ENCODE measurements at regions not wholly inside any gene's neighbourhood (a gene's known extent, or its start where the extent isn't known, plus 50 kb on each side); places are given as distances from the start of the nearest gene placed in this dataset.

DNA sequence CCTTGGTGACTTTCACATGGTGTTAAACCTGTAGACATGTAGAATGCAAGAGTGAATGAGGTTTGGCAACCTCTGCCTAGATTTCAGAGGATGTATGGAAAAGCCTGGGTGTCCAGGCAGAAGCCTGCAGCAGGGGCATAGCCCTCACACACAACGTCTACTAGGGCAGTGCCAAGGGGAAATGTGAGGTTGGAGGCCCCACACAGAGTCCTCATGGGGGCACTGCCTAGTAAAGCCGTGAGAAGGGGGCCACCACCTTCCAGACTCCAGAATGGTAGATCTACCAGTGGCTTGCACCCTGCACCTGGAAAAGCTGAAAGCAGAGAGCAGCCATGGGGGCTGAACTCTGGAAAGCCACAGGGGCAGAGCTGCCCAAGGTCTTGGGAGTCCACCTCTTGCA lies 241.2 kb downstream of the KLF13 start:
- no peak for DNase-seq (ENCODE audit: low read depth, low spot score)
- H3K4me3 ChIP-seq (ENCODE audit: low read length): no peak overlapping the region

- DNase-seq (ENCODE audit: low read depth, low spot score): no peak
- H3K4me3 ChIP-seq (ENCODE audit: low read length): no peak overlapping the region
These were observed 243.2 kb downstream of the KLF13 start for GRCh38 chr15:31569836-31570235.

DNA sequence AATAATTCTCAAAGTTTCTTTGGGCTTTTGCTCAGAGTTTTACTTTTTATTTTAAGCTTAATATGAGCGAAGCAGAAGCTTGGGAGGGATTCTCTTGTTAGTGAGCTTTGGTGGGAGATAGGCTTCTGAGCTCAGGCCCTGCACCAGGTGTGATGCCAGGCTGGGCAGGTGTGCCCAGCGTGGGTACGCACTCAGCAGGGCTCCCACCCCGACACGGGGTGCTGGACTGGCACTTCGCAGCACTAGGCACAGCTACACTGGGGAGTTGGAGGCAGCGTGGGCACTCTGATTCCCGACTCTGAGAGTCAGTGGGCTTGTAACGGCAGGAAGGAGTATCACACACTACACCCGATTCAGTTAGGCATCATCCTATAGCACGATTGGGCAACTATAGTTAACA lies 244.0 kb downstream of the KLF13 start:
- DNase-seq (ENCODE audit: low read depth, low spot score): no peak
- no peak overlapping the region for H3K4me3 ChIP-seq (ENCODE audit: low read length)

- DNase-seq (ENCODE audit: low read depth, low spot score): no peak
- no peak overlapping the region for H3K4me3 ChIP-seq (ENCODE audit: low read length)
These were observed 245.0 kb downstream of the KLF13 start for GRCh38 chr15:31571676-31572075.

GRCh38 chr15:31573759-31574158 lies 247.1 kb downstream of the KLF13 start:
- no peak for DNase-seq (ENCODE audit: low read depth, low spot score)
- no peak overlapping the region for H3K4me3 ChIP-seq (ENCODE audit: low read length)

DNA sequence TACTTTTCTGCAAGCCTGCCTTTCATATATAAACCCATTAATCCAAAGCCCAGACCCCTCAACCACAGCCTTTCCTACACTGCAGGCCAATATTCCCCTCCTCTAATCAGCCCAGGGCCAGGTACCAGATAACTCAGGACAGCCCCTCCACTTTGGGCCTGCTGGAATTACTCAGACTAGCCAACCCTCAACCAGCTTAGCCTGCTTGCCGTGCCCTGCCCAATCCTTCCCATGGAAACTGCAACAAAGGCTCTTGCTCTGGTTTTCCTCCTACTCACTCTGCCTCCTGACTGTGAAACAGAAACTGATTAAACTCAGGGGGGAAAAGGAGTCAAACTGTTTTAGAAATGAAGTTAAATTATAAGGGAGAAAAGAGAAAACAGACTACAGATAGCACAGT lies 248.1 kb downstream of the KLF13 start:
- H3K4me3 ChIP-seq (ENCODE audit: low read length): no peak overlapping the region
- no peak for DNase-seq (ENCODE audit: low read depth, low spot score)

- no peak overlapping the region for H3K4me3 ChIP-seq (ENCODE audit: low read length)
- no peak for DNase-seq (ENCODE audit: low read depth, low spot score)
These were observed 250.5 kb downstream of the KLF13 start for GRCh38 chr15:31577108-31577507.

DNA sequence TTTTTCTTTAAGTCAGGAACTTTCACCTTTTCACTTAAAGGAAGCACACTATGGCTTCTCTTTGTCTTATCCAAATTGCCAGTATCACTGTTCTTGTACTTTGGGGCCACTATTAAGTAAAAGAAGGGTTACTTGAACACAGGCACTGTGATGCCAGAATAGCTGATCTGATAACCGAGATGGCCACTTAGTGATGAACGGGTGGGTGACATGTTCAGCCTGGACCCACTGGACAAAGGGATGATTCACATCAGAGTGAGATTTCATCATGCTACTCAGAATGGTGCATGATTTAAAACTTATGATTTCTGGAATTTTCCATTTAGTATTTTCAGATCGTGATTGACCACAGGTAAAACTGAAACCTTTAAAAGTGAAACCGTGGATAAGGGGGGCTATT lies 252.6 kb downstream of the KLF13 start:
- DNase-seq (ENCODE audit: low read depth, low spot score): no peak
- H3K4me3 ChIP-seq (ENCODE audit: low read length): no peak overlapping the region

- DNase-seq (ENCODE audit: low read depth, low spot score): no peak
- H3K4me3 ChIP-seq (ENCODE audit: low read length): no peak overlapping the region
These were observed 253.3 kb downstream of the KLF13 start for GRCh38 chr15:31579976-31580375.

DNA sequence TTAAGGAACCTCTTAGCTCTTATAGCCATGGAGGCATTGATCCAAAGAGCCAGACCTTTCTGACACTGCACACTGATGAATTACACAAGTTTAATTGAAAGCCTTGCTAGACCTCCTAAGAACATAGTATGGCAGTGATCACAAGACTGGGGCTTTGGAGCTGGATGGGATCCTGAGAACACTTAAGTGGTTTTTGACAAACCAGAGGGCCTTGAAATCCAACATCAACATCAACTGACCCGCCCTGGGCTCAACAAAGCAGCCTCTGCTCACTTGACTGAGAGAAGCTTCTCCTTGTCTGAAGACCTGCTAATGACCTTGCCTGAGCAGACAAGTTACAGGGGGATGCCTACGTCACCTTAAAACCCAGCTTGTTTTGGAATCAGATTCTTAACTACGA lies 257.6 kb downstream of the KLF13 start:
- no peak for DNase-seq (ENCODE audit: low read depth, low spot score)

DNA sequence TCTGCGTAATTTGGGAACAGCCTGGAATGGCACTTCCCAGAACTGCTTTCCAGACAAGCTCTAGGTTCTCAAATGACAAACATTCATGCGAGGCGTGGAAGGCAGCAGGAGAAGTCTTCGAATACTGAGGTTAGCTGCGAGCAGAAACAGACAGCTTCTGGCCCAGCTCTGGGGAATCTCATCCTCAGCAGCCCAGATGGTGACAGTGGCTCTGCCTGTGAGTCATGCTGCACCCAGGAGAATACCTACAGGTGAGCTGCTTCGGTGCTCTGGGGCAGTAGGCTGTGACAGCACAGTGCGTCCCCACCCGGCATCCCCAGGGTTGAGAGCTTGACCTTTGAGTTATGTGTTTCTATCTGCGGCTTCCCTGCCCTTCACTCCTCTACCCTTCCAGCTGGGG lies 258.6 kb downstream of the KLF13 start:
- DNase-seq (ENCODE audit: low read depth, low spot score): no peak
- no peak overlapping the region for H3K4me3 ChIP-seq (ENCODE audit: low read length)

More for the DNA sequence above, 257.6 kb downstream of the KLF13 start:
- H3K4me3 ChIP-seq (ENCODE audit: low read length): no peak overlapping the region

- DNase-seq (ENCODE audit: low read depth, low spot score): no peak
These were observed 260.2 kb downstream of the KLF13 start for GRCh38 chr15:31586841-31587240.

DNA sequence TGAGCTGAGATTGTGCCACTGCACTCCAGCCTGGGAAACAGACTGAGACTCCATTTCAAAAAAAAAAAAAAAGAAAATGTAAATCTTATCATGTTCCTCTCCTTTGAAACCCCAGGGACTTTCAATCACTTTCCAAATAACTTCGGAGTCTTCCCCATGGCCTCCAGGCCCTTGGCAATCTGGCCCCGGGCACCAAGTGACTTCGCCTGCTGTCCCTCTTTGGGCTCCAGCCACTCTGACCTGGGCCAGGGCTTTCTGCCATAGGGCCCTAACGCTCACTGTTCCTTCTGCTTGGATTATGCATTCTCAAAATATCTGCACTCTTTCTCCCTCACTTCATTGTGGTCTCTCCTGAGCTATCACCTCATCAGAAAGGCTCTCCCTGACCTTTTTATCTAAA lies 260.9 kb downstream of the KLF13 start:
- DNase-seq (ENCODE audit: low read depth, low spot score): no peak
- no peak overlapping the region for H3K4me3 ChIP-seq (ENCODE audit: low read length)

More at GRCh38 chr15:31586841-31587240, 260.2 kb downstream of the KLF13 start:
- no peak overlapping the region for H3K4me3 ChIP-seq (ENCODE audit: low read length)

DNA sequence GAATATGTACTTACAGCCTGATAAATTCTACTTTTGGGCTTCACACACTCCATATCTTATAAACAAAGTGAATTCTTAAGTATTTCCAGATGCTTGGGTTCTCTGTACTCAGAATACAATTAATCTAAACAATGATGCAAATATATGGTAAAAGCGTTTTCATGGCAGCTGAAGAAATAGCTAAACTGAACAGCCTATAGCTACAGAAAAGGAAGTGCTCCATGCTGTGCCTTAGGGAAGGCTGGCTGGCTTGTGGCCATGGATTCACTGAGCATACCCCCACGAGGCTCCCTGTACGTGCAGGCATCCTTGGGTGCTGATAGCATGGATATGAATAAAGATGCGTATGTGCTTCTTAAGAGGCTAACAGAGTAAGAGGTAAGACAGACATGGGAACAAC lies 264.0 kb downstream of the KLF13 start:
- DNase-seq (ENCODE audit: low read depth, low spot score): no peak
- no peak overlapping the region for H3K4me3 ChIP-seq (ENCODE audit: low read length)

- no peak for DNase-seq (ENCODE audit: low read depth, low spot score)
- H3K4me3 ChIP-seq (ENCODE audit: low read length): no peak overlapping the region
These were observed 265.3 kb downstream of the KLF13 start for GRCh38 chr15:31591908-31592307.

DNA sequence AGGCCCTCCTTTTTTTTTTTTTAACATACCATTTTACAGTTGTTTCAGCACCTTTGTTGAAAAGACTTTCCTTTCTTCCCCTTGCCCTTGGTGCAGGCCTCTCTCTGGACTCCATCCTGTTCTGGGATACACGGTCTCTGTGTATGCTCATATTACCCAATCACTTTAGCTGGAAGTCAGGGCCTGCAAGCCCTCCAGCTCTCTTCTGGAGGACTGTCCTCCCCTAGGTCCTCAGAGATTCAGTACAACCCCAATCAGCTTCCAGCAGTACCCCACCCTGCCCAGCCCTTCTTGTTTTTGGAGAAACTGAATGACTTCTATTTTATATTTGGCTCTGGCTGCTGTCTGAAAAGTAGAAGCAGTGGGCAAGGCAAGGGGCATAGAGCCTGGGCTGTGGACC lies 270.8 kb downstream of the KLF13 start:
- no peak overlapping the region for H3K4me3 ChIP-seq (ENCODE audit: low read length)
- DNase-seq (ENCODE audit: low read depth, low spot score): no peak

- no peak for DNase-seq (ENCODE audit: low read depth, low spot score)
- no peak overlapping the region for H3K4me3 ChIP-seq (ENCODE audit: low read length)
These were observed 272.0 kb downstream of the KLF13 start for GRCh38 chr15:31598620-31599019.

DNA sequence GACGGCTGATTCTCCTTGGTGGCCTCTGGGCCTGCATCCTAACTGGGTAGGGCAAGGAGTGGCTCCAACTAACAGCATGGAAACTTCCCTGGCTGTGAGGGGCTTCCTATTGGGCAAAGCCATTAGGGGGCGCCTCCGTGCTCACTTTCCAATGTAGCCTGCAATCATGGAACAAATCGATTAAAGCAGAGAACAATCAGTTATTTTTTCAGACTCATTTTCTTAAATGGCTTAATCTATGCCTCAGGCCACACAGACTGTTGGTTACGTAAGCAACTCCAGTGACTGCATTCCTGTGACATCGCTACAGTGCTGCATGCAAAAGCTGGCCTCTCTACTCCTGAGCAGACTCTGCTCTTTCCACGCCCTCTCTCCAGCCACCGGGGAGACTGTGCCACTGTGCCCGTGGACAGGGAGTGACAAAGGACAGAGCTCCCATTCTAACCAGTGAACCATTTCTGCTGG lies 278.9 kb downstream of the KLF13 start:
- H3K4me3 ChIP-seq (ENCODE audit: low read length): no peak overlapping the region
- DNase-seq (ENCODE audit: low read depth, low spot score): peak; percentile 5

DNA sequence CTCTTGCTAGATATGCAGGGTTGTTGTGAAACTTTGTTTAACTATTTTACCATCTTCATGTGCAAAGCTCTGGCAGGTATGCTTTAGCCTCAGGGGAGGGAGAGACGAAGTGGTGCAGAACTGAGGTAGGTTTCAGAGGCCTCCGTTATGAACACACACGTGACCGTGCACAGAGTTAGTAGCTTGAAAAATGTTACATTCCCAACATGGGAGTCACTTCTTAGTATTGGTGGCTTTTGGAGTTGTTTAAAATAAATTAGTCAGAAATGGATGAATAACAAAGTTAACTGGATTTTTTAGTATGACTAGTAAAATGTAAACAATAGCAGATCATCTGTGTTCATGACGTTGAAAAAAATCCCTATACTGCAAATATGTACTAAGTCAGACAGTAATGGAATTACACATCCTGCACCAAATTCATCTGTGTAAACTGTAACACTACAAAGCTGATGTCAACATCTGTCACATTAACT lies 279.6 kb downstream of the KLF13 start:
- H3K4me3 ChIP-seq (ENCODE audit: low read length): no peak overlapping the region
- no peak for DNase-seq (ENCODE audit: low read depth, low spot score)

GRCh38 chr15:31606931-31607497 lies 280.4 kb downstream of the KLF13 start:
- no peak for DNase-seq (ENCODE audit: low read depth, low spot score)
- H3K4me3 ChIP-seq (ENCODE audit: low read length): no peak overlapping the region

DNA sequence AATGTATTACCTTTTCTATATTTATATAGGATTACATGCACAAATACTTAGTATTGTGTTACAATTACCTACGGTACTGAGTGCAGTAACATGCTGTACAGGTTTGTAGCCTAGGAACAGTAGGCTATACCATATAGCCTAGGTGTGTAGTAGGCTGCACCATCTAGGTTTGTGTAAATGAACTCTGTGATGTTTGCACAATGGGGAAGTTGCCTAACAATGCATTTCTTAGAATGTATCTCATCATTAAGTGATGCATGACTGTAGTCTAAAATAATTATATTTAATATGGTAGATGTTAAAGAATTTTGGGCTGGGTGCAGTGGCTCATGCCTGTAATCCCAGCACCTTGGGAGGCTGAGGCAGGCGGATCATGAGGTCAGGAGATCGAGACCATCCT lies 281.0 kb downstream of the KLF13 start:
- DNase-seq (ENCODE audit: low read depth, low spot score): no peak

More for the DNA sequence above, 281.0 kb downstream of the KLF13 start:
- no peak overlapping the region for H3K4me3 ChIP-seq (ENCODE audit: low read length)
